GM21447 (cell line): ENCODE measurements at regions not wholly inside any gene's neighbourhood (a gene's known extent, or its start where the extent isn't known, plus 50 kb on each side); places are given as distances from the start of the nearest gene placed in this dataset.
A peak's percentile ranks its signal among the peaks of the same experiment; 100 is the strongest.
"Not testable (repeated sequence)": the region's sequence is repeated elsewhere in the genome, so short reads cannot be mapped to it uniquely, and the experiment has no call there.

ENCODE experiments used
- ATAC-seq: cut with Tn5 transposase; IDR thresholded peaks from one replicate; pipeline ENCODE4 v1.9.1; 2021; ENCODE audit not compliant: unreplicated experiment

- no peak for ATAC-seq
Observed at GRCh38 chr5:101783241-101784013, 512.7 kb downstream of the SLCO4C1 start.

GRCh38 chr5:101782352-101783103 lies 513.6 kb downstream of the SLCO4C1 start:
- ATAC-seq, result no peak

GRCh38 chr5:101751105-101751504 lies 545.0 kb downstream of the SLCO4C1 start:
- no peak for ATAC-seq

- not testable (repeated sequence) for ATAC-seq
Observed at GRCh38 chr5:101743000-101743399, 553.1 kb downstream of the SLCO4C1 start.

GRCh38 chr5:101728933-101729332 lies 567.2 kb downstream of the SLCO4C1 start:
- no peak for ATAC-seq

GRCh38 chr5:101721543-101721942 lies 574.5 kb downstream of the SLCO4C1 start:
- no peak for ATAC-seq

- no peak for ATAC-seq
Observed at GRCh38 chr5:101720033-101720432, 576.1 kb downstream of the SLCO4C1 start.

GRCh38 chr5:101717721-101718120 lies 578.4 kb downstream of the SLCO4C1 start:
- ATAC-seq, result no peak

- no peak for ATAC-seq
Observed at GRCh38 chr5:101716941-101717340, 579.1 kb downstream of the SLCO4C1 start.

- ATAC-seq, result not testable (repeated sequence)
Observed at GRCh38 chr5:101715790-101716189, 580.3 kb downstream of the SLCO4C1 start.

GRCh38 chr5:101689306-101689705 lies 606.8 kb downstream of the SLCO4C1 start:
- no peak for ATAC-seq

- no peak for ATAC-seq
Observed at GRCh38 chr5:101688156-101688555, 607.9 kb downstream of the SLCO4C1 start.

- ATAC-seq, result no peak
Observed at GRCh38 chr5:101687349-101687985, 608.6 kb downstream of the SLCO4C1 start.

- ATAC-seq, result no peak
Observed at GRCh38 chr5:101686536-101687157, 609.4 kb downstream of the SLCO4C1 start.

- no peak for ATAC-seq
Observed at GRCh38 chr5:101679816-101680215, 616.3 kb downstream of the SLCO4C1 start.

GRCh38 chr5:101678481-101679193 lies 617.4 kb downstream of the SLCO4C1 start:
- ATAC-seq, result peak; percentile 81

GRCh38 chr5:101677961-101678360 lies 618.1 kb downstream of the SLCO4C1 start:
- no peak for ATAC-seq

GRCh38 chr5:101676646-101677045 lies 619.4 kb downstream of the SLCO4C1 start:
- ATAC-seq, result no peak

- no peak for ATAC-seq
Observed at GRCh38 chr5:101675510-101676219, 620.4 kb downstream of the SLCO4C1 start.

GRCh38 chr5:101673120-101673519 lies 623.0 kb downstream of the SLCO4C1 start:
- no peak for ATAC-seq
